IMR-90 (cell line): ENCODE measurements at regions not wholly inside any gene's neighbourhood (a gene's known extent, or its start where the extent isn't known, plus 50 kb on each side); places are given as distances from the start of the nearest gene placed in this dataset.

Experiments used
- ATAC-seq: fragments of 200-7000 bp; cut with Tn5 transposase; 2 replicates; pipeline ENCODE4 v1.9.1; 2020; ENCODE audit warnings: low read depth, mild to moderate bottlenecking, moderate library complexity
- BruUV-seq: library from RNA; stranded (reverse); fragments of 400-500 nt; replicated peaks from 2 replicates; lab custom pipeline; 2021; lab: Mats Ljungman, UMichigan
- CTCF ChIA-PET: fragments of 300-600 bp; formaldehyde crosslinking; extraction: SDS; loops from one replicate; lab custom pipeline; 2021; ENCODE audit warnings: antibody characterized with exemption; lab: Yijun Ruan, JAX
- POLR2A ChIA-PET: fragments of 300-600 bp; sonication (Branson Sonifier 250); formaldehyde crosslinking; loops from one replicate; lab custom pipeline; 2022; ENCODE audit warnings: antibody characterized with exemption; ENCODE audit not compliant: unreplicated experiment; lab: Charles Lee
- DNase-seq: peaks from one replicate; pipeline ENCODE4 v3.0.0; 2013
- H2AFZ ChIP-seq: replicated peaks from 2 replicates; pipeline ENCODE3; 2013; ENCODE audit warnings: low read length, mild to moderate bottlenecking; ENCODE audit not compliant: poor library complexity
- H2AK5ac ChIP-seq: 2 replicates; pipeline ENCODE4 v1.6.1; 2013; ENCODE audit warnings: low read depth, low read length, inconsistent platforms
- H2AK9ac ChIP-seq: replicated peaks from 2 replicates; pipeline ENCODE3; 2013; ENCODE audit warnings: mild to moderate bottlenecking, low read depth, low read length, moderate library complexity; ENCODE audit not compliant: poor library complexity
- H2BK120ac ChIP-seq: 2 replicates; pipeline ENCODE4 v1.6.1; 2013; ENCODE audit warnings: low read depth, low read length, inconsistent platforms
- H2BK15ac ChIP-seq: 3 replicates; pipeline ENCODE4 v1.6.1; 2013; ENCODE audit warnings: low read depth, low read length, inconsistent platforms
- H2BK20ac ChIP-seq: 2 replicates; pipeline ENCODE4 v1.6.1; 2013; ENCODE audit warnings: low read depth, mild to moderate bottlenecking, inconsistent platforms, low read length, moderate library complexity
- H2BK5ac ChIP-seq: 2 replicates; pipeline ENCODE4 v1.6.1; 2013; ENCODE audit warnings: mild to moderate bottlenecking, low read depth, low read length, inconsistent platforms; ENCODE audit not compliant: poor library complexity, severe bottlenecking
- H3K14ac ChIP-seq: replicated peaks from 2 replicates; pipeline ENCODE4 v1.6.1; 2013; ENCODE audit warnings: low read depth, low read length, inconsistent platforms
- H3K18ac ChIP-seq: 2 replicates; pipeline ENCODE4 v1.6.1; 2013; ENCODE audit warnings: low read depth, low read length, control low read depth
- H3K23ac ChIP-seq: 2 replicates; pipeline ENCODE4 v1.6.1; 2013; ENCODE audit warnings: low read depth, low read length, inconsistent platforms
- H3K27ac ChIP-seq: 2 replicates; pipeline ENCODE4 v1.5.1; 2013; ENCODE audit warnings: mild to moderate bottlenecking, control low read depth, low read length; ENCODE audit not compliant: insufficient read depth
- H3K27me3 ChIP-seq: 2 replicates; pipeline ENCODE4 v1.6.1; 2013; ENCODE audit warnings: low read length; ENCODE audit not compliant: control insufficient read depth, insufficient read depth
- H3K36me3 ChIP-seq: 2 replicates; pipeline ENCODE4 v1.6.1; 2013; ENCODE audit warnings: low read length, mixed read lengths; ENCODE audit not compliant: control insufficient read depth, insufficient read depth
- H3K4ac ChIP-seq: 2 replicates; pipeline ENCODE4 v1.6.1; 2013; ENCODE audit warnings: low read depth, low read length, inconsistent platforms
- H3K4me1 ChIP-seq: 2 replicates; pipeline ENCODE4 v1.6.1; 2013; ENCODE audit warnings: low read length, mixed read lengths; ENCODE audit not compliant: control insufficient read depth, insufficient read depth
- H3K4me2 ChIP-seq: 2 replicates; pipeline ENCODE4 v1.6.1; 2013; ENCODE audit warnings: low read depth, mild to moderate bottlenecking, control low read depth, low read length, moderate library complexity
- H3K4me3 ChIP-seq: 2 replicates; pipeline ENCODE4 v1.5.1; 2013; ENCODE audit warnings: low read depth, mild to moderate bottlenecking, control low read depth, low read length, moderate library complexity; ENCODE audit not compliant: insufficient read depth
- H3K56ac ChIP-seq: 2 replicates; pipeline ENCODE4 v1.6.1; 2013; ENCODE audit warnings: low read length, inconsistent platforms; ENCODE audit not compliant: insufficient read depth; ENCODE audit errors: extremely low read depth
- H3K79me1 ChIP-seq, 2 experiments: 2 replicates each; pipeline ENCODE4 v1.6.1; 2013; ENCODE audit warnings: low read length in 2 of 2, inconsistent platforms in 1 of 2, low read depth in 1 of 2
- H3K9ac ChIP-seq: 2 replicates; pipeline ENCODE4 v1.6.1; 2013; ENCODE audit warnings: low read depth, low read length, control low read depth
- H3K9me1 ChIP-seq: 2 replicates; pipeline ENCODE4 v1.6.1; 2013; ENCODE audit warnings: low read length, inconsistent platforms; ENCODE audit not compliant: insufficient read depth
- H3K9me3 ChIP-seq: 2 replicates; pipeline ENCODE4 v1.6.1; 2013; ENCODE audit warnings: low read length; ENCODE audit not compliant: control insufficient read depth, insufficient read depth
- H4K20me1 ChIP-seq: 2 replicates; pipeline ENCODE4 v1.6.1; 2013; ENCODE audit warnings: low read length, inconsistent platforms; ENCODE audit not compliant: insufficient read depth
- H4K5ac ChIP-seq: 2 replicates; pipeline ENCODE4 v1.6.1; 2013; ENCODE audit warnings: mild to moderate bottlenecking, low read depth, low read length, control low read depth
- H4K8ac ChIP-seq, 2 experiments: 2 replicates each; pipeline ENCODE4 v1.6.1; 2013; ENCODE audit warnings: low read depth in 2 of 2, low read length in 2 of 2, control low read depth in 1 of 2, inconsistent platforms in 1 of 2
- H4K91ac ChIP-seq: 2 replicates; pipeline ENCODE4 v1.6.1; 2013; ENCODE audit warnings: low read depth, low read length, inconsistent platforms; ENCODE audit not compliant: insufficient read depth
- CHD1 ChIP-seq: IDR thresholded peaks from 2 replicates; pipeline ENCODE4 v1.6.1; 2012; ENCODE audit warnings: low read depth, low read length, improper control_type of control experiment
- FOS ChIP-seq: fragments of 150-350 bp; IDR thresholded peaks from 2 replicates; pipeline ENCODE4 v1.6.1; 2016; ENCODE audit warnings: low read depth, low read length
- MAFK ChIP-seq: IDR thresholded peaks from 2 replicates; pipeline ENCODE4 v1.6.1; 2012; ENCODE audit warnings: low read depth, low read length, improper control_type of control experiment
- MAZ ChIP-seq: IDR thresholded peaks from 2 replicates; pipeline ENCODE4 v1.6.1; 2012; ENCODE audit warnings: low read depth, mild to moderate bottlenecking, low read length, improper control_type of control experiment, moderate library complexity, borderline replicate concordance
- NFE2L2 ChIP-seq: fragments of 150-350 bp; IDR thresholded peaks from 2 replicates; pipeline ENCODE4 v1.6.1; 2016; ENCODE audit warnings: low read depth, mild to moderate bottlenecking, low read length
- POLR2A ChIP-seq: IDR thresholded peaks from 2 replicates; pipeline ENCODE4 v1.6.1; 2012; ENCODE audit warnings: mild to moderate bottlenecking, low read depth, low read length
- RAD21 ChIP-seq: IDR thresholded peaks from 2 replicates; pipeline ENCODE4 v1.6.1; 2012; ENCODE audit warnings: low read length, improper control_type of control experiment
- RFX5 ChIP-seq: IDR thresholded peaks from 2 replicates; pipeline ENCODE4 v1.8.0; 2012; ENCODE audit warnings: low read depth, mild to moderate bottlenecking, low read length, moderate library complexity
- WGBS, 2 experiments: methylation state at CpG; one replicate each; pipeline versions ENCODE4 v1.1.5 to v1.1.7; 2013; ENCODE audit warnings: missing lambda C conversion rate in 2 of 2; ENCODE audit not compliant: insufficient read length in 1 of 2; ENCODE audit errors: extremely low coverage in 2 of 2; 5-methylcytosine and 5-hydroxymethylcytosine counted together
- dilution Hi-C: fragments of 300-500 bp; cut with HindIII; formaldehyde crosslinking; loops from one replicate; pipeline ENCODE4 v1.14.3; 2018; ENCODE audit warnings: low sequenced_read_pairs; ENCODE audit not compliant: unreplicated experiment
- in situ Hi-C: fragments of 300-500 bp; cut with MboI; formaldehyde crosslinking; loops from 3 replicates; pipeline ENCODE4 v1.14.3; 2019; ENCODE audit warnings: low sequenced_read_pairs, inconsistent platforms, mixed read lengths
- intact Hi-C: fragments of 100-400 bp; cut with micrococcal nuclease; formaldehyde crosslinking; loops from 2 replicates; pipeline ENCODE4 v1.10.0; 2022
- TF ChIP-seq, protein P1 (sequence below): fragments of 150-350 bp; IDR thresholded peaks from 2 replicates; pipeline ENCODE4 v1.6.1; 2017; ENCODE audit warnings: mild to moderate bottlenecking, antibody characterized with exemption, low read length, low read depth
- TF ChIP-seq, protein P2 (sequence below): fragments of 150-350 bp; IDR thresholded peaks from 2 replicates; pipeline ENCODE4 v1.6.1; 2016; ENCODE audit warnings: low read depth, mild to moderate bottlenecking, low read length, moderate library complexity, borderline replicate concordance

DNA sequence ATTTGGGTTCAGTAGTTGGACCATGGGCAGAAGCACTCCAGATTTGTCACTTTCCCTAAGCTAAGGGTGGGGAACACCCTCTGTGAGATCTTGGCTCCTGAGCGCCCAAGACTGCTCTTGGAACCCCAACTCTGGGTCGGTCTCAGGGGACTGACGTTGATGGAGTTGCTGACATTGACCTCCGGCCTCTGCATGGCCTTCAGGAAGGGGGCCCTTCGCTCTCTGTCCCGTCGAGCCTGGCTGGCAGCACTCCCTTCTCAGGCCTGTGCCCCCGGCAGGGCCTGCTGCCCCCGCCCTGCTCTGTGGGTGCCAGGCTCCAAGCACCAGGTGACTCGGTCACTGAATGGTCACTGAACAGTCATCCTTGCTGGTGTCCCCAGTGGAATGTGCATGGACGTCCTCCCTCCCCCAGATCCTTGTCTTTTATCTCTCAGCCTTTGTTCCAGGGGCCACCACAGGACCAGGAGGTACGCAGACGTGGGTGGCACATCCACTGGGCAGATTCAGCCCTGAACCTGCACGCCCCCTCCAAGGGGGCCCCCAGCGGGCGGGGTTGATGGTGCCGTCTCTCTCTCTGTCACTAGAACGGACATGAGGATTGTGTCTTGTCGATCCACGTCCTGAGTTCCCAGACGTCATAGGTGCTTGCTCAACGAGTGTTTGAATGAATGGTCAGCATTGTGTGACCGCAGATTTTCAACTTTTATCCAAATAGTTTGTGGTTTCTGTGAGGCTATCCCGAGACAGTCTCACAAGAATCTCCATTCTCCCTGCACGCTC, 314.5 kb downstream of the SEC14L1 start (continued):
- peak; percentile 77 for TF ChIP-seq MAZ

DNA sequence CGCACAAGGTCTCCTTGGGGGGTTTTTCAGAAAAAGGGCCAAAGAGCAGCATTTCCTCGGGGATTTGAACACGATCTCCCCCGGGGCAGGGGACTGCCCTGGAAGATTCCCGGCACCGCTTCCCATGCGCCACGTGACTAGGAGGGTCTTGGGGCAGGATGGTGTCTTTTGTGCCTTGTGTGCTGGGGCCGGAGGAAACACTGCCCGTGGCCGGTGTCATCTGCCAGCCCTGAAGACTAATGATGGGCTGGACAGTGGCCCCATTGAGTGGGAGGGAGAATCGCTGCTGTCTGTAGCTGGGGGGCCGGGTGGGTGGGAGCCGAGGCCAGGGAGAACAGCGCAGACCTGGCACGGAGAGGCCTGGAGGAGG, 315.1 kb downstream of the SEC14L1 start:
- H3K14ac ChIP-seq: peak overlapping the region; percentile 56
- dilution Hi-C loops (no loop called here), in situ Hi-C loops (no loop called here), intact Hi-C loops (no loop called here)
- no peak for ATAC-seq
- H2BK15ac ChIP-seq: no peak overlapping the region
- H2AFZ ChIP-seq: no peak overlapping the region
- no peak overlapping the region for H3K4me3 ChIP-seq
- no peak overlapping the region for H4K5ac ChIP-seq
- H3K36me3 ChIP-seq: peaks cover 10% of the 10 kb centered on the region
- H3K18ac ChIP-seq: no peak overlapping the region; the same call in 1 of the 2 replicates
- H2AK5ac ChIP-seq: peak overlapping the region; percentile 77; the same call in 1 of the 2 replicates
- no TSS peak for BruUV-seq
- no peaks in the 10 kb centered on the region for H3K27me3 ChIP-seq
- H4K91ac ChIP-seq: peak overlapping the region; percentile 77; the same call in 1 of the 2 replicates
- peaks cover 52% of the 10 kb centered on the region for H3K9me1 ChIP-seq
- peak overlapping the region; percentile 46 for H3K4ac ChIP-seq
- H3K4me1 ChIP-seq: peaks cover 65% of the 10 kb centered on the region
- TF ChIP-seq, protein P1, sequence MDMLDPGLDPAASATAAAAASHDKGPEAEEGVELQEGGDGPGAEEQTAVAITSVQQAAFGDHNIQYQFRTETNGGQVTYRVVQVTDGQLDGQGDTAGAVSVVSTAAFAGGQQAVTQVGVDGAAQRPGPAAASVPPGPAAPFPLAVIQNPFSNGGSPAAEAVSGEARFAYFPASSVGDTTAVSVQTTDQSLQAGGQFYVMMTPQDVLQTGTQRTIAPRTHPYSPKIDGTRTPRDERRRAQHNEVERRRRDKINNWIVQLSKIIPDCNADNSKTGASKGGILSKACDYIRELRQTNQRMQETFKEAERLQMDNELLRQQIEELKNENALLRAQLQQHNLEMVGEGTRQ: no peak
- TF ChIP-seq RFX5 (no peak), MAZ (no peak), MAFK (no peak), POLR2A (no peak), RAD21 (no peak), NFE2L2 (no peak), FOS (no peak), CHD1 (no peak)
- TF ChIP-seq, protein P2, sequence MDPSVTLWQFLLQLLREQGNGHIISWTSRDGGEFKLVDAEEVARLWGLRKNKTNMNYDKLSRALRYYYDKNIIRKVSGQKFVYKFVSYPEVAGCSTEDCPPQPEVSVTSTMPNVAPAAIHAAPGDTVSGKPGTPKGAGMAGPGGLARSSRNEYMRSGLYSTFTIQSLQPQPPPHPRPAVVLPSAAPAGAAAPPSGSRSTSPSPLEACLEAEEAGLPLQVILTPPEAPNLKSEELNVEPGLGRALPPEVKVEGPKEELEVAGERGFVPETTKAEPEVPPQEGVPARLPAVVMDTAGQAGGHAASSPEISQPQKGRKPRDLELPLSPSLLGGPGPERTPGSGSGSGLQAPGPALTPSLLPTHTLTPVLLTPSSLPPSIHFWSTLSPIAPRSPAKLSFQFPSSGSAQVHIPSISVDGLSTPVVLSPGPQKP: no peak
- peak overlapping the region; percentile 62 for H3K27ac ChIP-seq
- H3K56ac ChIP-seq: no peak overlapping the region
- peak overlapping the region; percentile 60; the same call in 1 of the 2 replicates for H3K23ac ChIP-seq
- CTCF ChIA-PET: no interaction called here
- no peaks in the 10 kb centered on the region for H3K9me3 ChIP-seq
- H4K20me1 ChIP-seq: peaks cover 100% of the 10 kb centered on the region
- H2BK20ac ChIP-seq: no peak overlapping the region
- DNase-seq: no peak
- WGBS, 2 experiments: 20% methylated on average over 1 of the region's 16 CpGs; no CpG with 5 or more reads in 1 of the 2 experiments
- H4K8ac ChIP-seq: no peak overlapping the region
- H2BK5ac ChIP-seq: no peak overlapping the region
- 0 out of 2 replicates have a peak overlapping the region, but pooled peaks have one; percentile 58 for H2BK120ac ChIP-seq
- H3K79me1 ChIP-seq: peaks cover 36 to 97% of the 10 kb centered on the region in 2 experiments
- POLR2A ChIA-PET: no interaction called here
- no peak overlapping the region for H3K4me2 ChIP-seq
- peak overlapping the region; percentile 5 for H2AK9ac ChIP-seq
- H3K9ac ChIP-seq: no peak overlapping the region
